OCI-LY1 (cell line): ENCODE measurements at regions not wholly inside any gene's neighbourhood (a gene's known extent, or its start where the extent isn't known, plus 50 kb on each side); places are given as distances from the start of the nearest gene placed in this dataset.
"Not testable (repeated sequence)": the region's sequence is repeated elsewhere in the genome, so short reads cannot be mapped to it uniquely, and the experiment has no call there.

Source experiments
- H2AFZ ChIP-seq: fragments of 200-600 bp; sonication (generic), shearing (Covaris generic); 2 replicates; pipeline ENCODE4 v1.6.0; 2014; ENCODE audit warnings: antibody characterized with exemption, mild to moderate bottlenecking, low read length
- H3F3A ChIP-seq: fragments of 200-600 bp; sonication (generic), shearing (Covaris generic); 2 replicates; pipeline ENCODE4 v1.6.0; 2014; ENCODE audit warnings: mild to moderate bottlenecking, antibody characterized with exemption, low read length, moderate library complexity; ENCODE audit not compliant: insufficient read depth
- H3K27ac ChIP-seq: fragments of 200-600 bp; sonication (generic); 2 replicates; pipeline ENCODE4 v1.5.1; 2014; ENCODE audit warnings: low read length, mixed run types, mild to moderate bottlenecking, low read depth; ENCODE audit not compliant: poor library complexity, severe bottlenecking
- H3K27me3 ChIP-seq: fragments of 200-600 bp; sonication (generic); 2 replicates; pipeline ENCODE4 v1.6.0; 2014; ENCODE audit warnings: antibody characterized with exemption, mild to moderate bottlenecking, low read length, moderate library complexity; ENCODE audit not compliant: insufficient read depth
- H3K36me3 ChIP-seq: fragments of 200-600 bp; sonication (generic); 2 replicates; pipeline ENCODE4 v1.6.1; 2014; ENCODE audit warnings: mild to moderate bottlenecking, antibody characterized with exemption, low read length, moderate library complexity, mixed read lengths; ENCODE audit not compliant: insufficient read depth
- H3K4me1 ChIP-seq: fragments of 200-600 bp; sonication (generic); 2 replicates; pipeline ENCODE4 v1.5.1; 2014; ENCODE audit warnings: mild to moderate bottlenecking, low read length, moderate library complexity; ENCODE audit not compliant: insufficient read depth, severe bottlenecking
- H3K4me2 ChIP-seq: fragments of 200-600 bp; sonication (generic), shearing (Covaris generic); 2 replicates; pipeline ENCODE4 v1.6.1; 2014; ENCODE audit warnings: low read length
- H3K4me3 ChIP-seq: fragments of 200-600 bp; sonication (generic); 2 replicates; pipeline ENCODE4 v1.5.1; 2014; ENCODE audit warnings: low read length, low read depth, mild to moderate bottlenecking, mixed read lengths; ENCODE audit not compliant: poor library complexity, severe bottlenecking
- H3K79me2 ChIP-seq: fragments of 200-600 bp; shearing (Covaris generic); 2 replicates; pipeline ENCODE4 v1.6.1; 2016; ENCODE audit warnings: mixed run types, low read length, mixed read lengths; ENCODE audit not compliant: insufficient read depth
- H3K9ac ChIP-seq: fragments of 200-600 bp; sonication (generic), shearing (Covaris generic); 2 replicates; pipeline ENCODE4 v1.6.1; 2014; ENCODE audit warnings: mild to moderate bottlenecking, low read length, mixed read lengths
- H3K9me2 ChIP-seq: fragments of 200-600 bp; sonication (generic), shearing (Covaris generic); 2 replicates; pipeline ENCODE4 v1.6.1; 2014; ENCODE audit warnings: low read depth, mild to moderate bottlenecking, low read length, mixed read lengths
- H3K9me3 ChIP-seq: fragments of 200-600 bp; shearing (Covaris generic); 2 replicates; pipeline ENCODE4 v1.6.1; 2014; ENCODE audit warnings: low read length, mixed read lengths
- H4K20me1 ChIP-seq: fragments of 200-600 bp; sonication (generic), shearing (Covaris generic); 2 replicates; pipeline ENCODE4 v1.6.0; 2016; ENCODE audit warnings: mild to moderate bottlenecking, low read length; ENCODE audit not compliant: insufficient read depth
- CTCF ChIP-seq: fragments of 200-600 bp; sonication (generic), shearing (Covaris generic); IDR thresholded peaks from 2 replicates; pipeline ENCODE4 v1.5.1; 2017; ENCODE audit warnings: mild to moderate bottlenecking, antibody characterized with exemption, low read length, moderate library complexity, mixed read lengths
- EZH2 ChIP-seq: fragments of 200-600 bp; sonication (generic), shearing (Covaris generic); IDR thresholded peaks from 2 replicates; pipeline ENCODE4 v1.8.0; 2017; ENCODE audit warnings: borderline replicate concordance, mixed run types, mild to moderate bottlenecking, antibody characterized with exemption, low read length, moderate library complexity, mixed read lengths

- Histone ChIP-seq H3K79me2 (no peaks in the 10 kb centered on the region), H2AFZ (no peak overlapping the region)
Measured at GRCh38 chr6:51118792-51119191, 300.1 kb downstream of the TFAP2B start.

DNA sequence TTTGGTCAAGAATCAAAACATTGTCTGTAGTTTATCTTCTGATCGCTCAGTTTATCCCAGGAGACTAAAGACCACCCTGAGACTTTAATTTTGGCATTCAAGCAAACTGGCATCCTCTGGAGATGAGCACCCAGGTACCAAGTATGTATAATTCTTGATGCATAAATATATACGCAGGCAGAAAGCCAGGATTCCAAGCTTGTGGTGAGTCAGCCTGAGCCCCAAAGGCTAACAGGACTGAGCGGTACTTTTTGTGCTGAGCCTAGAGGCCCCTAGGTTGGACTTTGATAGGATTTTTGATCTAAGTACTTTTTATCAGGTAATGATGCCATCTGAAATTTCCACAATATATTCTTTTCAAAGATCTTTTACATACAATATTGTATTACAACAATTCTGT, 301.3 kb downstream of the TFAP2B start:
- H3F3A ChIP-seq: no peaks in the 10 kb centered on the region
- H3K9me2 ChIP-seq: no peaks in the 10 kb centered on the region
- TF ChIP-seq CTCF: no peak
- TF ChIP-seq EZH2: no peak
- H3K9ac ChIP-seq: no peak overlapping the region
- H3K4me2 ChIP-seq: no peak overlapping the region
- no peaks in the 10 kb centered on the region for H3K27me3 ChIP-seq
- H4K20me1 ChIP-seq: no peaks in the 10 kb centered on the region
- H3K27ac ChIP-seq: no peak overlapping the region
- H3K79me2 ChIP-seq: no peaks in the 10 kb centered on the region
- no peaks in the 10 kb centered on the region for H3K4me1 ChIP-seq
- no peaks in the 10 kb centered on the region for H3K36me3 ChIP-seq
- H3K9me3 ChIP-seq: no peaks in the 10 kb centered on the region
- no peak overlapping the region for H3K4me3 ChIP-seq
- H2AFZ ChIP-seq: no peak overlapping the region

More at GRCh38 chr6:51118792-51119191, 300.1 kb downstream of the TFAP2B start:
- H3K27ac ChIP-seq: no peak overlapping the region
- no peak overlapping the region for H3K4me2 ChIP-seq
- no peaks in the 10 kb centered on the region for H3K4me1 ChIP-seq
- H3K4me3 ChIP-seq: no peak overlapping the region
- TF ChIP-seq CTCF (no peak), EZH2 (no peak)
- no peak overlapping the region for H3K9ac ChIP-seq
- H4K20me1 ChIP-seq: no peaks in the 10 kb centered on the region
- H3K36me3 ChIP-seq: no peaks in the 10 kb centered on the region
- H3K9me3 ChIP-seq: no peaks in the 10 kb centered on the region
- no peaks in the 10 kb centered on the region for H3K27me3 ChIP-seq
- H3K9me2 ChIP-seq: no peaks in the 10 kb centered on the region
- H3F3A ChIP-seq: no peaks in the 10 kb centered on the region

GRCh38 chr6:51121380-51121976, 302.8 kb downstream of the TFAP2B start:
- H3K9me2 ChIP-seq, H3K9me3 ChIP-seq, H3K4me2 ChIP-seq, H3K79me2 ChIP-seq, H3F3A ChIP-seq, H3K9ac ChIP-seq, H3K4me1 ChIP-seq, H3K4me3 ChIP-seq, H3K27me3 ChIP-seq, H4K20me1 ChIP-seq, H2AFZ ChIP-seq, H3K27ac ChIP-seq, H3K36me3 ChIP-seq: not testable (repeated sequence)

DNA sequence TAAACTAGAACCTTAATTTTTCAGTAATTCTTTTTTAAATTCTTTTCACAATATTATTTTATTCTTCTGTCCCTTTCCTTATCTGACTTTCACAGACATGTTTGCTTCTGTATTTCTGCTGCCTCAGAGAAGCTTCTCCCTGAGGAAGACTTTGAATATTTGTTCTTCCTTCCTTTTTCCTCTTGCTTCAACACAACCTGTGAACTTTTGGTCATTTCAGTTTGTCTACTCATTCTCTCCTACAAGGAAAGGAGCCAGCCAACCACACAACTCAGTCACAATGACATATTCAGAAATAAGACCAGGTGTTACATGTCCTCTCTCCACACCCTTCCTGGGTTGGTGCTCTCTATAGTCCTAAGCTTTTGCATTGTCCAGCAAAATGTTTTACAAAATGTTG, 310.4 kb downstream of the TFAP2B start:
- Histone ChIP-seq H4K20me1 (no peaks in the 10 kb centered on the region), H3K9ac (no peak overlapping the region), H3F3A (no peaks in the 10 kb centered on the region), H3K4me2 (no peak overlapping the region), H3K9me2 (no peaks in the 10 kb centered on the region), H3K27ac (no peak overlapping the region), H3K4me3 (no peak overlapping the region), H2AFZ (no peak overlapping the region), H3K4me1 (no peaks in the 10 kb centered on the region), H3K79me2 (no peaks in the 10 kb centered on the region), H3K27me3 (no peaks in the 10 kb centered on the region), H3K9me3 (no peaks in the 10 kb centered on the region), H3K36me3 (no peaks in the 10 kb centered on the region)
- TF ChIP-seq CTCF (no peak), EZH2 (no peak)
